NCI-H2081 treated with DMSO at 0.1 percent for 48 hours (cell line): ENCODE measurements at regions not wholly inside any gene's neighbourhood (a gene's known extent, or its start where the extent isn't known, plus 50 kb on each side); places are given as distances from the start of the nearest gene placed in this dataset.
"Not testable (repeated sequence)": the region's sequence is repeated elsewhere in the genome, so short reads cannot be mapped to it uniquely, and the experiment has no call there.

Source experiments
- DNase-seq: peaks from one replicate; lab custom pipeline; 2025; lab: John Stamatoyannopoulos, UW

DNA sequence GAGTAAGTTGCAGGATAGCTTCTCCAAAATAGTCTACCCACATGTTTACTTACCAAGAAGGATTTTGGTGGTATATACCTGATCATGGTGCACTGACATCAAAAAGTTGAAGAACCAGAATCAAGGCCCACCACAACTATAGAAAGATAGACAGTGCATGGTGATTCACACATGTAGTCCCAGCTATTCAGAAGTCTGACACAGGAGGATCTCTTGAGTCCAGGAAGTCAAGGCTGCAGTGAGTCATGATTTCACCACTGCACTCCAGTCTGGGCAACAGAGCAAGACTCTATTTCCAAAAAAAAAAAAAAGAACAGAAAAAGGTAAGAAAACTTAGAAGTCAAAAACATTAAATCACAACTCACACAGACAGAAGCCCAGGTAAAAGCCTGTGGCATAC, 422.2 kb upstream of the FOXG1 start:
- DNase-seq, result no peak

DNA sequence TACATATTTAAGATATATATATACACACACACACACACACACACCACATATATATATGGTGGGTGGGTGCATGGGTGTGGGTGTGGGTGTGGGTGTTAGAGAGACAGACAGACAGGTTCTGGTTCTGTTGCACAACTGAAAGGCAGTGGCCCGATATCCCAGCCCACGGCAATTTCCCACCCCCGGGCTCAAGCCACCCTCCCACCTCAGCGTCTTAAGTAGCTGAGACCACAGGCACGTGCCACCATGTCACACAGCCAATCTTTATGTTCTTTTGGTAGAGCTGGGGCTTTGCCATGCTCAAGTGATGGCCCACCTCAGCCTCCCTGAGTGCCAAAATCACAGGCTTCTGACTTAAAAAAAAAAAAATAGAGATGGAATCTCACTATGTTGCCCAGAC, 417.8 kb upstream of the FOXG1 start:
- no peak for DNase-seq

DNA sequence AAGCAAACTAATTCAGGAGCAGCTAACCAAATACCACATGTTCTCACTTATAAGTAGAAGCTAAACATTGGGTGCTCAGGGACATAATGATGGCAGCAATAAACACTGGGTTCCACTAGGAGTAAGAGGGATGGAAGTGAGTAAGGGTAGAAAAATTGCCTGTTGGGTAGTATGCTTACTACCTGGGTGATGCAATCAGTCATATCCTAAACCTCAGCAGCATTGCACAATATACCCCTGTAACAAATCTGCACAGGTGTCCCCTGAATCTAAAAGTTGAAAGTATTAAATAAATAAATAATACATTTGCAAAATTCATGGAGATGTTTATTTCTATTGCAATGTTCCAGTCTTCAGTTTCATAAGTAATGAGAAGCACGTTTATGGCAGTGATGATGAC, 409.8 kb upstream of the FOXG1 start:
- DNase-seq, result no peak

DNA sequence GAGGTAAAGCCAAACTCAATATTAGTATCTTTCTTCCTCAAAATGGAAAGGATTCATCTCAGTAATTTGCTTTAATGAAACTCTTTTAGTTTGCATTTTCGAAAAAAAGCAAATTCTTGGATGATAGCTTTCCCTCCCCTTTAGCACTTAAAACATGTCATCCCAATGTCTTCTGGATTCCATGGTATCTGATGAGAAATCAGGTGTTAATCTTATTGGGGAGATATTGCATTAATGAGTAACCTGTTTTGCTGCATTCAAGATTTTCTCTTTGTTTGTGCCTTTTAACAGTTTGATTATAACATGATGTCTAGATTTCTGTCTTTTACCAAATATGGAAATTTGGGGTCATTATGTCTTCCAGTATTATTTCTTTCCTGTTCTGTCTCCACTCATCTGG, 405.1 kb upstream of the FOXG1 start:
- no peak for DNase-seq

DNA sequence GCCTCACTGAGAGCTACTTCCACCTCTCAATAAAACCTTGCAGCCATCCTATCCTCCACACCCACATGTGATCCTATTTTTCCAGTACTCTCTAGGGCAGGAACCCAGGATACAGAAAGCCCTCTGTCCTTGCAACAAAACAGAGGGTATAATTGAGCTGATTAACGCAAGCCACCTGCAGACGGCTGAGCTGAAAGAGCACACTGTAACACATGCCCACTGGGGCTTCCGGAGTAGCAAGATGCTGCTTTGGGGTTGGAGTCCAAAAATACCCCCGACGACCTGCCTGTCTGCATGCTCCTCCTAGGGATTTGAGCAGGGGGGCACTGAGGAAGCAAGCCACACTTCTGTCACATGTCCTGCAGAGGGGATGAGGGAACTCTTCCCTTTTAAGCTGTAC, 401.1 kb upstream of the FOXG1 start:
- DNase-seq, result no peak

DNA sequence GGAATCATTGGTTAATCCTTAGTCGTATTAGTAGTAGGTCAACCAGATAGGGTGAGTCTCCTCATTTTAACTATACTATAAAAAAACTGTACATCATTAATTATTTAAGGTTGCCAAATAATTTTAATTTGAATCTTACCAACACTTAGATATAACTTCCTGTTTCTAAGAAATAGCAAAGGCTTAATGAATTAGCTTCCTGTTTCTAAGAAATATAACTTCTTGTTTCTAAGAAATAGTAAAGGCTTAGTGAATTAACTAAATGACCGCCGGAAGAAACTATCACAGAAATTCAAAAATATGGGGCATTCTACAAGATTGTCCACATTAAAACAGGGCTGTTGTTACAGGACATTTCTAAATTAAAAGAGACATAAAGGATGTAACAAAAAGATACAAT, 392.9 kb upstream of the FOXG1 start:
- DNase-seq, result no peak

DNA sequence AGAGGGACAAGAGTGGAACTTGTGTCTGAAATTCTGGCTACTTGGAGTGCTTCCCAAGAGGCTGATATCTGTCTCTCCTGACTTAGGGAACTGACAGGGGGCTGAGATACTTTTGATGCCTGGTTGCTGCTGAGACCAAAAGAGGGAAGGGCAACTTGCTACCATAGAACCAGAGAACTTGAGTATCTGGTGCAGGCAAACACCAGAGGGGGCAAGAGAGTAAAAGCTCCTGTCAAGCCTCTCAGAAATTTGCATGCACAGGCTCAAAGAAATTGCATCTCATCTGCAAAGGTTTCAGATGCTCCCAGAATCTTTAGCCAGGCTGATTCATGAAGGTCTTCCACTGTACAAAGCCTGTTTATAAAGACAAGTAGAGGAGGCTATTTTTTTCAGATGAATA, 391.3 kb upstream of the FOXG1 start:
- DNase-seq, result no peak

DNA sequence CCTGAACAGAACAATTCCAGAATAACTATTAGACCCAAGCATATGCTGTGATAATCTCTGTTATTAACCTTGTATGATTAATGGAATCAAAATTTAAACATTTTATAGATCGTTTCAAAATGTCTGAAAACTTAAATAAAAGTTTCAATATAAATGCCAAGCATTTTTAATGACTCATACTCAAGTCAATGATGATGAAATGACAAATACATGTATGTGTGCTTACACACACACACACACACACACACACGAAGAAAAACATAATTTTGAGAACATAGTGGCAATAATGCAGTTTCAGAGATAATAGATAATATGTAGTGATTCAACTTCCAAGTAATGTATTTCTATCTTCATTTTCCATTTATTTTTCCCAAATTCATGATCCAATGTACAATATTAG, 384.9 kb upstream of the FOXG1 start:
- DNase-seq, result no peak

DNA sequence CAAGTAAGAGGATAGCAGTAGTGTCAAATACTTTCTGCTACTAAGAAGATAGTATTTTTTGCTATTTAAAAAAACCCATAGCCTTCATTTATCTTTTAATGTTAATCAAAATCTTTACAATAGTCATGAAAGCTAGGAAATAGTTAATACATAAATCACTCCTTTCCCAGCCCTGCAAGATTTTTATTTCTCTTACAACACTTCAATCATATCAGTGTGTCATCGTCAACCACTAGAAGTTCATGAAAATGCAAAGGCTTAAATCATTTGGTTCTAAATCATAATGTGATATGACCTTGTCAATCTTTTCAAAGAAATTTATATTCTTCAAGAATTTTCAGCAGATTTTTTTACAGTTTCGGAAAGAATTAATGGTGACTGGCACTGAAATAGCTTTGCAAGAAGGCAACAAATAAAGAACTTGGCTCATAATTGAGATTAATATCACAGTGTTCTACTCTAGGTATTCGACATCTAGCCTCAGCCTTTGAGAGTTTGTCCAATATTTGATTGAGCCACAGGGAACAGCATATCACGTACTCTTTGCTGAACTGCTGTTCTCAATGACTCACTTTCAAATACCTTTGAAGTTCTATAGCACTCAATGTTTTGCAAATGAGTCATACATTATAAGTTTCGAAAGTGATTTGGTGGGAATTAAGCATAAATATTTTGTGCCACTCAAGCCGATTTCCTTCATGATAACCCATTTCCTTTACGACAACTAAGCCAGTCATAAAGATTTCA, 384.0 kb upstream of the FOXG1 start:
- no peak for DNase-seq

DNA sequence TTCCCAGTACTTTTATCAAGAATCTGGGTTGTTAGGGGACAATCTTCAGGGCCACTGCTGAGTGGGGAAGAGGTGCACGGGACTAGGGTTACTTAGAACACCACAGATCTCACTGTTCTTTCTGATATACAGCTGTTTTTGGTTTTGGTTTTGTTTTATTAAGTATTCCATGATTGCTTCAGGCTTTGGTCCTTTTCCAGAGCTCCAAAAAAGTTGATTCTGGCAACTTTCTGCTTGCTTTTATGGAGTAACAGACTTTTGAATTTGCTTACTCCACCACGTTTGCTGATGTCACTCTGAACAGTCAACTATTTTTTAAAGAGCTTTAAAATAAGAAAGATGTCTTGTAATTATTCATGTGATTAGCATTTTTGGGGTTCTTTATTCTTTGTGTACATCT, 368.1 kb upstream of the FOXG1 start:
- DNase-seq, result no peak

DNA sequence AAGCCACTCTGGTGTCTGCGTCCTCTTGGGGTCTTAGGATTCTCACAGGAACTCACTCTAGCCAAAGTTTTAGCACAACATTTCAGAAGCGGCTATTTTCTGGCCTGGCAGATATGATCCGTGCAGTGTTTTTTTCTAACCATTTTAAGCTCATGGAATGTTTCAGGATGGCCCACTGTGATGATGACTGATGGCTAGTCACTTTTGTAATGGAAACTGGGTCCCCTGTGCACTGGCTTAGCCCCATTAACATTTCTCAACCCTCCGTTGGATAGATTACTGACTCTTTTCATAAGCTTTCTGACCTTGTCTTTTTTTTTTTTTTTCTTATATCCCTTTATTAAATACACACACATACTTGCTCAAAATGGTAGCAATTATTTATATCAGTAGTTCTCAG, 364.9 kb upstream of the FOXG1 start:
- DNase-seq, result not testable (repeated sequence)

DNA sequence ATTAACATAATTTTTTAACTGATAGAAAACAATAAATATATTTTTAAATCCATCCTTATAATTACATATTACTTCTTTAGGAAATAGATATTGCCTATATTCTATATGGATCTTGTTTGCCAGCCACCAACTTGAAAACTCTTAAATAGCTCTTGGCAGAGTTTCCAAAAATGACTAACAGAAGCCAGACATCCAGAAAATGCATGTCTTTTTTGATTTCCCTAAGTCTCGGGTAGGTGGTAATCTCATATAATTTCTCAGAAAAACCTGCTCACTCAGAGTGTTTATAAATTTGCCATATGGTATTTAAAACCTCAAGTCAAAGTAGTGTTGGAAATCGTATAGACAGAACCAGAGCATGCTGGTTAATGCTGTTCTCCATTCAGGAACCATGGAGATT, 360.4 kb upstream of the FOXG1 start:
- DNase-seq, result no peak

DNA sequence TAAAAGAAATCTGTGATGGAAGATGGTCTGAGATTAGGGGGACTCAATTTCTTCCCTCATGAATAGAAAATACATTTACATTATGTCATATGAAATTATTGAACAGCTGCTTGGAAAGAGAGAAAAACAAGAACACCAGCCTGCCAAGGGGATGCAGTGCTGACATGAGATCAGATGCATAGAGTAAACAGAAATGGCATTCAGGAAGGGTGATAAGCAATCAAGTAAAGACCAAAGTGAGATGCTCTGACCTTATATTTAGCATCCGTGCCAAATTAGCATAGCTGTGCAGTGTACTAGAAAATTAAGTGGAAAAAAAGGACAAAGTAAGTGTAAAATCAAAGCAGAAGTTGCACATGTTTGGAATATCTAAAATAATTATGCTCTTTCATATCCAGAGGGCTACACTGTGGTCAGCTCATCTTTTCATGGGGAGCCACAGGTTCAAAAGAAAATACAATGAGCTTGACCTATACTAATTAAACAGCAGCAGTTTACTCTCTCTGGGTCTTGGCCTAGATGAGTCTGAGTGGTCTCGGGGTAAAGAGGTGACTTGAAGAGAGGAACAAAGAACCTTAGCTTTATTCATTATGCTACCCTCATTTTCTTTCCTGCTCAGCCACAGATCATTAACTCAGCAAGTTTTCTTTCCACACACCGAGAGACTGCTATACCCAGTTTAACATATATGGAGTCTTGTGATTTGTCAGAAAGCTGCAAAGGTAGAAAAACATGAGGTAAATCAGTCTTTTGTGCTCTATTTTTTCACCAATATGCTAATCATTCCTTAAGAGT, 359.4 kb upstream of the FOXG1 start:
- no peak for DNase-seq

DNA sequence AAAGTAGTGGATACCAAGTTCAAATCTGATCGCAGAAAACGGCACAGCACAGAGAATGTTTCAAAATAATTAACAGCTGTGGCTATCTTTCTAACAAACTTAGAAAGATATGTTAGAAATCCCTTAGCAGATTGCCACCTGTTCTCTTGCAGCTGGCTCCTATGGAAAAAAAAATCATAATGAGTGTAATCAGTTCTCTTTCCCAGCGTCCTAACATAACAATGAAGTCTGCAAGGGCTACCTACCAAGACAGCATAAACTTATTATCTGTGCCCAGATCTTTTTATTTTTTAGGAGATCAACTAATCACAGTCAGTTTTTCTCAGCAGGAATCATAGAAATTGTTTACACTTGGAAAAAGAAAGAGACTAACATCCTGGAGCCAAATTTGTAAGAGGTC, 358.6 kb upstream of the FOXG1 start:
- DNase-seq, result no peak

DNA sequence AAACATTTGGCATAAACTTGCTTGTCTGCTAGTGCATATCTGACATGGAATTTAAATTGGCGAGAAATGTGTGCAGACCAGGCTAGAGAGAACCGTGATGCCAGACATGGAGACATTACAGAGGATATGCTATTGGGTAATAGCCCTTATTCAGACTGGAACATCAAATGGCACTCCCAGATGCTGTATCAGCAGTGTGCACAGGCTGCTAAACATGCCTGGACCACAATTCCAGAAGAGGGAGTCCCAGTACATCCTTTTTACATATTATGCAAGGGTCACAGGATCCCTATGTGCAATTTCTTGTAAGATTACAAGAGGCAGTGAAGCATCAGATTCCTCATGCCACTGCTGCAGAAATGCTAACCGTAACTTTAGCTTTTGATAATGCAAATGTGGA, 354.5 kb upstream of the FOXG1 start:
- no peak for DNase-seq

DNA sequence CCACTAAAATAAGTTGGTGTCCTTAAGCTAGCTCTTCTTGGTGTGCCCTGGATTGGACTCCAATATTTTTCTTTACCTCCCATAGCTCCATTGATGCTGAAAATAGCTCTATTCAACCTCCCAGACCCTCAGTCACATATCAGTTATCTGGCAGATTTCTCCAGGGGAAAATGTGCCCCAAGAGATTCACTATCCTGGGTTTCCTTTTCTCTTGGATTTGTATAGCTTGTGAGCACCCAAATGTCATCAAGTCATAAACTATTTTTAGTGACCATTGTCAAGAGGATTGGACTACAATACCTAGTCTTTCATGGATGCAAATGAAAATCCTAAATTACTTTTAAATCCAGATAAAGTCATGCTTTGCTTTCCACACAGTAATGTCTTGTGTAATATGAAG, 339.6 kb upstream of the FOXG1 start:
- no peak for DNase-seq

DNA sequence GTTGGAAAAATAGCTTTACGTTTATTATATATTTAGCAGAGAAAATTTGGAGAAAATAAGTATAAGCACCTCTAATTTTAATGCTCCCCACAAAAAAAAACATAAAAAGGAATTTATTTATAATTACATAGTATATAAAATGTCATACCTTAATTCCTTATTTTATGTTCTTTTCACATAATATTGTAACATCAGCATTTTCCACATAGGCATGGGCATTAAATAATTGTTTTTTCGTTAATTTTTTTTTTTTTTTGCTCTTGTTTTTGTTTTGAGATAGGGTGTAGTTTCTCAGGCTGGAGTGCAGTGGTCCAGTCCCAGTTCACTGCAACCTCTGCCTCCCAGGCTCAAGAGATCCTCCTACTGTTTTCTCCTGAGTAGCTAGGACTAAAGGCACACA, 329.8 kb upstream of the FOXG1 start:
- DNase-seq, result no peak

DNA sequence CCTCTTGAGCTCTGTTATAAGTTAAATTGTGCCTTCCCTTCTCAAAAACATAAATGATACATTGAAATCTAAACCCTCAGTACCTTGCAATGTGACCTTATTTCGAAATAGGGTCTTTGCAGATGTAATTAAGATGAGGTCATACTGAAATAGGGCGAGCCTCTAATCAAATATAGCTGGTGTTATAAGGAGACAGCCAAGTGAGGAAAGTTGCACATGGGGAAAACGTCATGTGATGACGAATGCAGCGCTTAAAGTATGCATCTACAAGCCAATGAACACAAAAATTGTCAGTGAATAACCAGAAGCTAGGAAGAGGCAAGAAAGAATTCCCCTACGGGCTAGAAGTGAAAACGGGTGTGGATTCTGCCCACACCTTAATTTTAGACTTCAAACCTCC, 305.2 kb upstream of the FOXG1 start:
- no peak for DNase-seq

DNA sequence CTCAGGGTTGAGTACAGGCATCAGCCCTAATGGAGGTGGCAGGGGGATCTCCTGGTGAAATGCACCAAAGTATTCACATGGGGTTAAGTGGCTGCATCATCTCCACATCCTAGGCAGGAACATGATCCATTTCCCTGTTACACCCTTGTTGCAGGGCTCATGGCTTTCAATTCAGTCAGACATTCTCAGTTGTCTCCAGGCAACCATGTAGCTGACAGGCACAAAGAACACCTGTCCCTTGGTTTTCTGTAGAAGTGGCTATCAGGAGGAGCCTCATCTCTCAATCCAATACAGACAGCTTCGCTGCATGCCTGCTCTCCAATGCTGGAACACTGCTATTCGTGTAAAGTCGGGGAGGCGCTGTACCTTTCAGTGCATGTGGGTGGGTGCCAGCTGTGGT, 299.0 kb upstream of the FOXG1 start:
- no peak for DNase-seq

DNA sequence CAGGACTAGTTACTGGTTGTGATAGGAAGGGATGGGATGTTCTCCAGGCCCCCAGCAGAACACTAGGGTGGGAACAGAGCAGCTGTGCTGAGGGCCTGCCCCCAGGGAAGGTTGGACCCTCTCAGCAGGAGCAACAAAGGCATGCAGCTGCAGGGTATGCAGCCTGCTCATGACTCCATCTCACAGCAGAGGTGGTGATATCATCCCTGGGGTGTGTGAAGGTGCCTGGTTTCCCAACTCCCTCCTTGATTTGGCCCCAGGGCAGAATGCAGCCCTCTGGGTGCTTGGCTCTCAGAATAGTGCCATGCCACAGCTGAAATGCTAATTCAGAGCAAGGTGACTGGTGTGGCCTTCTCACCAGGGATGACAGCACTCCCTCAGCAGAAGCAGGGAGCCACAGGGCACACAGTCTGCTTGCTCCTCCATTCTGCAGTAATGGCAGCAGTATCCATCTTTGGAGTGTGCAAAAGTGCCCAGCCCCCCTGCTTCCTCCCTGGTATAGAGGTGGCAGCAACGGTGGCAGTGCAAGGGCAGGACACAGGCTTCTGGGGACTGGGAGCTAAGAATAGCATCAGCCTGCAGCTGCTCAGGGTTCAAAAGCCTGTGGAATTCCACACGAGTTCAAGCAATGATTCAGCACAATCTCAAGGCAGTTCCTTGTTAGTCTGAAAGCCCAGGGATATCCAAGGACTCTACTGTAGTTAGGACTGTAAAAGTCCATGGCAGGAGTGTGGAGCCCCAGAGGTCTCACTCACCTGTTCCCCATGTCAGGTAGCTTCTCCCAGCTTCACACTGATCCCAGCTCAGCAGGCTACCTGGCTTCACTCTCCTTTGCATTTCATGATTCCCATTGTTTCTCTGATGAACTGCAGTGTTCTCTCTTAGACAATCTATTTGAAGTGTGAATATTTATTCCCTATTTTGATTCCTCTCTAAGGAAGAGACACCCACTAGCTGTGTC, 298.1 kb upstream of the FOXG1 start:
- DNase-seq, result no peak

DNA sequence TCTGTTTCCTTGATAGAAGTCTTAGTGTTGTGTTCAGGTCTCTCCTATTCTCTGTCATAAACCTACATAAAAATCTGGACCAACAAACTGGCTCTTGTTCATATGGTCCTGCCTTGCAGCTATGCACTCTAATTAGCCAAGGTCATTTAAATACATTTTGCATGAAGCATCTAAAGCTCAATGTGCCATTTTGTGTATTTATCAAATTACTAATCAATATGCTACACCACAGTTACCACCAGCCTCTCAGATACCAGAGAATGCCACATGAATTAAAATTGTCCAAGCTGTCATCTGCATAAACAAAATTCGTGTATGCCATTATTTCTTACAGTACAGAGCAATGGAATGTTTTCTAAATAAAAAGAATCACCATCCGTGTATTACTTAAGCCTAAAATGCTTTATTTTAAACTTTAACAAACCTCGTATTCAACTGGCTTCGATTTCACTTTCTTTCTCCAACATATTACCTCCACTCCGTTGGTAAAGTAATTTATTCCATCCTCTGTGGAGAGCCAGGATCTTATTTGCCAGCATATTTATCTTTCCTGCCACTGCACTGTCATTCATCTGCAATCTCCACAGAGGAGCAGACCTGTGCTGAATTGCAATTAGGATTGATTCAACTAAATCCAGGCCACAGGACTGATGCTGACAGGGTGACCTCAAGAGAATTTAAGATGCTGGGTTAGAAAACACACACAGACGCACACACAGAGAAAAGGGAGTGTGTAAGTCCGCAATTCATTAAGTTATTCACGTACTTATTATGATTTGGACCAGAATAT, 284.1 kb upstream of the FOXG1 start:
- DNase-seq, result no peak

DNA sequence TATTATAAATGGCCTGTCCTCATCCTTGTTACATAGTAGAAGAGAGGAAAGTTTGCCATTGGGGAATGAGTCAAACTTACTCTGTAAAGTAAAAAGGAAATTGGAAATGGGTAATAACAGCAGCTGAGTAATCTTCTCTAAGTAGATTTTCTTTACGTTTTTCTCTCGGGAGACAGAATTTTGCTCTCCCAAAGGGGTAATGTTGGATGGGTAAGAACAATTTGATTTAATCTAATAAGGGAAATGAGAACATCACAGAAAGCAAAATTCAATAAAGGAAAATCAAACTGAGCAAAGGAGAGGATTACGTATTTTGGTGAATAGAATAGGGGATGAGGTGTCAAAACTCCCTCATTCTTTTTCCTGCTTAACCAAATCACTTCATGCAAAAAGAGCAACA, 283.1 kb upstream of the FOXG1 start:
- no peak for DNase-seq
